HG03196 (cell line): ENCODE measurements at regions not wholly inside any gene's neighbourhood (a gene's known extent, or its start where the extent isn't known, plus 50 kb on each side); places are given as distances from the start of the nearest gene placed in this dataset.

ENCODE experiments used
- ATAC-seq: cut with Tn5 transposase; IDR thresholded peaks from one replicate; pipeline ENCODE4 v1.9.1; 2021; ENCODE audit not compliant: unreplicated experiment

- ATAC-seq, result no peak
Measured at GRCh38 chr3:68060910-68061309, 406.5 kb upstream of the SUCLG2 start.

GRCh38 chr3:68060191-68060590 lies 405.8 kb upstream of the SUCLG2 start:
- ATAC-seq, result no peak

- ATAC-seq, result no peak
Measured at GRCh38 chr3:68059628-68060152, 405.3 kb upstream of the SUCLG2 start.

GRCh38 chr3:68057637-68058320 lies 403.4 kb upstream of the SUCLG2 start:
- ATAC-seq, result no peak

GRCh38 chr3:68056556-68056955 lies 402.1 kb upstream of the SUCLG2 start:
- no peak for ATAC-seq

- ATAC-seq, result no peak
Measured at GRCh38 chr3:68055215-68055614, 400.8 kb upstream of the SUCLG2 start.

GRCh38 chr3:68049776-68050175 lies 395.4 kb upstream of the SUCLG2 start:
- no peak for ATAC-seq

- ATAC-seq, result no peak
Measured at GRCh38 chr3:68045976-68046375, 391.6 kb upstream of the SUCLG2 start.

- ATAC-seq, result no peak
Measured at GRCh38 chr3:68033867-68034266, 379.5 kb upstream of the SUCLG2 start.

- ATAC-seq, result no peak
Measured at GRCh38 chr3:68032209-68032608, 377.8 kb upstream of the SUCLG2 start.

- ATAC-seq, result no peak
Measured at GRCh38 chr3:68025189-68025588, 370.8 kb upstream of the SUCLG2 start.

GRCh38 chr3:68019876-68020275 lies 365.5 kb upstream of the SUCLG2 start:
- no peak for ATAC-seq

GRCh38 chr3:68018275-68018674 lies 363.9 kb upstream of the SUCLG2 start:
- no peak for ATAC-seq

GRCh38 chr3:68017069-68017468 lies 362.7 kb upstream of the SUCLG2 start:
- ATAC-seq, result no peak

GRCh38 chr3:68009900-68010299 lies 355.5 kb upstream of the SUCLG2 start:
- no peak for ATAC-seq

GRCh38 chr3:68007621-68008226 lies 353.3 kb upstream of the SUCLG2 start:
- no peak for ATAC-seq

GRCh38 chr3:68006646-68007045 lies 352.2 kb upstream of the SUCLG2 start:
- ATAC-seq, result no peak

GRCh38 chr3:68004091-68004490 lies 349.7 kb upstream of the SUCLG2 start:
- ATAC-seq, result no peak

GRCh38 chr3:67998281-67998680 lies 343.9 kb upstream of the SUCLG2 start:
- ATAC-seq, result no peak

- no peak for ATAC-seq
Measured at GRCh38 chr3:67995206-67995605, 340.8 kb upstream of the SUCLG2 start.

GRCh38 chr3:67986706-67987105 lies 332.3 kb upstream of the SUCLG2 start:
- ATAC-seq, result no peak

- no peak for ATAC-seq
Measured at GRCh38 chr3:67983166-67983565, 328.8 kb upstream of the SUCLG2 start.

GRCh38 chr3:67981077-67981476 lies 326.7 kb upstream of the SUCLG2 start:
- no peak for ATAC-seq
